ENCODE measurements at regions not wholly inside any gene's neighbourhood (a gene's known extent, or its start where the extent isn't known, plus 50 kb on each side); places are given as distances from the start of the nearest gene placed in this dataset.
"Not testable (repeated sequence)": the region's sequence is repeated elsewhere in the genome, so short reads cannot be mapped to it uniquely, and the experiment has no call there.

DNA sequence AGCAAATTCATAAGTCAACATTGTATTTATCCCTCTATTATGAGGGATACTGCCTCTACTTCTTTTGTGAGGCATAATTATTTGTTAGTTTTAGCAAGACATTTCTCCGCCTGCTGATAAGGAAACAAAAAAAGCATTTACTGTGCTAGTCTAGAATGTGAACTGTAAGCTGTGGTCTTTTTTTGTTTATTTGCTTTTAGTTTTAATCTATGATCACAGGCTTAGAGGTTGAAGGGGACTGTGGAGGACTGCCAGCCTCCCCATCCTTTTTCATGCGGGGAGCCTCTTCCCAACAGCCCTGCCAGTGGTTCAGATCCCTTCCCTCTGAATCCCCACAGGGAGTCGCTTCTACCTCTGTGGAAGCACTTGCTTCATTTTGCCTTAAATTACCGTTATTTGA lies 331.0 kb upstream of the ROPN1 start:
- DNase-seq: no peak

DNA sequence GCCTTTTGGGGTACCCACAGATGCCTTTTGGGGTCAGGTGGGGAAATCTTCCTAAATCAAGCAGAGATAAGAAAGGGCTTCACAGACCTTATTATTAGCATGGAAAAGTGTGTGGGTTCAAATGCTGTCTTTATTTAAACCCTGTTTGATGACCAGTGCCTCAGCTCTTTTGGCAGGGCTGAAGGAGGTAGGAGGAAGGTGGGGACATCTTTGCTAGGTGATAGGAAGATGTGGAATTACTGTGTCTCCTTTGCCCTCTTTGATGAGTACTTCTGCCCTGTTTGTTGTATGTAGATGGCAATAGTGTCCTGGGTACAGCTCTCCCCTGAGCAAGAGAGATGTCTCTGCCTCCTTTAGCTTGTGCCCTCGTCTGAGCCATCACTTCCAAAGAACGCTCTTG lies 333.3 kb upstream of the ROPN1 start:
- no peak for DNase-seq

DNA sequence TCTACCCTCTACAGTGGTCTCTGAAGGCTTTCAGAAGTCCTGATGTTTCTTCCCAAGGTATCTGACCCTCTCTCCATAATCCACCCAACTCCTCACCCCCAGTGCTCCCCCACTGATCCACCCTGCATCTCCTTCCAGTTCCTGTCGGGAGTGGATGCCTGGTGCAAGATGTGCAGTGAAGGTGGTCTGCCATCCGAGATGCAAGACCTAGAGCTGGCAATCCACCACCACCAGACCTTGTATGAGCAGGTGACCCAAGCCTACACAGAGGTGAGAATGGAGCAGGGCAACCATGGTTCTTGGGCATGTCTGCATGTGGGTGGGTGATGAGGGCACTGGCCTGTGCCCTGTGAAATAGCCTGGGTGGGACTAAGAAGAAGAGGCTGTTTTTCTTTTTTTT lies 337.8 kb upstream of the ROPN1 start:
- no peak for DNase-seq

DNA sequence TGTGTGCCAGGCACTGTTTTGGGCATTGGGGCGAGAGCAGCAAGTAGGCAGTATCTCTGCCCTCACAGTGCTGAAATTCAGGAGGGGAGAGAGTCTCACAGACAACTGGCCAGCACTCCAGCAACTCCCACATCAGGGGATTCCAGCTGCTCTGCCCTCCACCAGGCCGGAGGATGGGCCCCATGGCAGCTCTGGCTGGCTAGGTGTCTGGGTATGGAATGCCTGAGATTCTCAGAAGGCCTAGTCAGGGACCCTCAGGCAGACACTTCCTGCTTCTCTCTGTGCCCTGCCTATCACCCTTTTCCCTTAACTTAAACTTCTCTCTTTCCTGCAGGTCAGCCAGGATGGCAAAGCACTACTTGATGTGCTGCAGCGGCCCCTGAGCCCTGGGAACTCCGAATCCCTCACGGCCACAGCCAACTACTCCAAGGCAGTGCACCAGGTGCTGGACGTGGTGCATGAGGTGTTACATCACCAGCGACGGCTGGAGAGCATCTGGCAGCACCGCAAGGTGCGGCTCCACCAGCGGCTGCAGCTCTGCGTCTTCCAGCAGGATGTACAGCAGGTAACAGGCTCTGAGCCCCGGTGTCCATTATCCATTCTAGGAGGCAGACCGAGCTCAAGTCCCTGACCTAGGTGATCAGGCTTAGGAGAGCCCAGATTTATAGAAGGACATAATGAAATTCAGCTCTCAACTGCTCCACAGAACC lies 342.2 kb upstream of the ROPN1 start:
- no peak for DNase-seq

DNA sequence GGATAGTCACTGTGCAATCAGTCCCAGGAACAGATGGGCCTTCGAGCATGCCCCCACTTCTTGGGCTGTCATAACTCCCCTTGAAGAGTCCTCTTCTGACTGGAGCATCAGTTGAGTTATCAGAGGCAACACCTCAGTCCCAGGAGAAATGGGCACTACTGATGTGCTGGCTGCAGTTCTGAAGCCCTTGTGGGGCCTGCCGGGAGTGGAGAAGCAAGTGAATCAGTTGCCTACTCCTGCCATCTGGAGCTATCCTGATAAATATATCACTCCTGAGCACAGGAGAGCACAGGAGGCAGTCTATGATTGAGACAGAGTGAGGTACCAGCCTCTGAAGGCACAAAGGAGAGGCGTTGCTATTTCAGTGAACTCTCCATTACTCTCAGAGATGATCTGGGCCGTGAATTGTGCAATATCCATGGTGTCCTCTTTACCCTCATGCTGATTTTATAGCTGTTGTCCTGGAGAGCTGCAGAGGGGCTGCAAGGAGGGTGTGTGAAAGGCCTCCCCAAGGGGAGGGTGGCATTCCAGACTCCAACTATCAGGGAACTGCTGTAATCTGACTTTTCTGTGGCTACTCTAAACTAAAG lies 344.2 kb upstream of the ROPN1 start:
- DNase-seq: no peak

DNA sequence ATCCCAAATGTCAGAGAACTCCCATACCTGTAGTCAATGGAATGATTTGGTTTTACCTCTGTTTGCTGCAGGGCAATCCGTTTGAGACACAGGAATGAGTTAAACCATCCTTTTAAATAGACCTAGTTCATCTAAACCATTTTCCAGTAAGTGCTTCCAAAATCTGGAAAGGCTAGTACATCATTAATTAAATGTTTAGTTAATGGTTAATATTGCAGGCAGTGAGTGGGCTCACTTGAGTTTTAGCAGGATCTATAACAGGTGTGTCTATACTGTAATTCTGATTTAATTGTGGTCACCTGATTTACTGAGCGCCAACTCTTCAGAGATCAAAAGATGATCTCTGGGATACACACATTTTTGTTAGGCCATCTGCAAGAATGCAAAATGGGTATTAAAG lies 353.9 kb upstream of the ROPN1 start:
- no peak for DNase-seq

DNA sequence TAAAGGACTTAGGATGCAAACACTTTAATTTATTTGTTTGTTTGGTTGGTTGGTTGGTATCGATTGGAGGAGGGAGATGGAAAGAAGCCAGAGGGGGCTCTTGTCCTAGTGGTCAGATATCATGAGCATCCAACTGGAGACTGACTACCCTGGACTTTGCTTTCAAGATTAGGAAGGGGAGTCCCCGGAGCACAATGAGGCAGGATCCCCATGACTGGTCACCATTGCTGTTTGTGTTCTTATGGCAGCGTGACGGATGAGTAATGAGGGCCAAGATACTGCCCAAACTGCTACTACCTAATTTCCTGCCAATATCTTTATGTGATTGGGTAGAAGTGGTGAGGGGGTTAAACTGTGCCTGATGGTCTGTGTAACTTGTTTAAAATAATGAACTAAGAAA lies 354.6 kb upstream of the ROPN1 start:
- DNase-seq: no peak

DNA sequence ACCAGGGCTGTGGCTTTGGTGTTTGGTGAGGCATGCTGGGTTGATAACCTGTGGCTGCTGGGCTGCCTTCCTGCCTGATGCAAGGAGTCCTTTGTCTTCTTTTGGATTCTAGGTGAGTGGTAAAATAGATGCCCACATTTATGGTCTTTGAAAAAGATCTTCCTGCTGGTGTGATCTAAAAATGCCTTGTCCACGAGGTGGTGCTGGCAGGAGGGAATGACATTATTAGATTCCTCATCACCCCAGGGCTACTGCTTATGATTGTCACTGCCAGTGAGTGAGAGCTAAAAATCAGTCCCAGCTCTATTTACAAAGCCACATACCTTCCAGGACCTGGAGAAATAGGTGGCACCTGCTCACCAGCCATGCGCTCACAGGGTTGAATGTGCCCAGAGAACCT lies 355.5 kb upstream of the ROPN1 start:
- no peak for DNase-seq

DNA sequence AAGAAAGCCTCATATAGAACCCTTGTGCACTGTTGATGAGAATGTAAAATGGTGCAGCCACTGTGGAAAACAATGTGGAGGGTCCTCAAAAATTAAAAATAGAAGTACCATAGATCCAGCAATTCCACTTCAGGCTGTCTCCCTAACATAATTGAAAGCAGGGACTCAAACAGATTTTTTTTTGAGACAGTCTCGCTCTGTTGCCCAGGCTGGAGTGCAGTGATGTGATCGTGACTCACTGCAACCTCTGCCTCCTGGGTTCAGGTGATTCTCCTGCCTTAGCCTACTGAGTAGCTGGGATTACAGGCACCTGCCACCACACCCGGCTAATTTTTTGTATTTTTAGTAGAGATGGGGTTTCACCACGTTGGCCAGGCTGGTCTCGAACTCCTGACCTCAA lies 356.6 kb upstream of the ROPN1 start:
- not testable (repeated sequence) for DNase-seq

DNA sequence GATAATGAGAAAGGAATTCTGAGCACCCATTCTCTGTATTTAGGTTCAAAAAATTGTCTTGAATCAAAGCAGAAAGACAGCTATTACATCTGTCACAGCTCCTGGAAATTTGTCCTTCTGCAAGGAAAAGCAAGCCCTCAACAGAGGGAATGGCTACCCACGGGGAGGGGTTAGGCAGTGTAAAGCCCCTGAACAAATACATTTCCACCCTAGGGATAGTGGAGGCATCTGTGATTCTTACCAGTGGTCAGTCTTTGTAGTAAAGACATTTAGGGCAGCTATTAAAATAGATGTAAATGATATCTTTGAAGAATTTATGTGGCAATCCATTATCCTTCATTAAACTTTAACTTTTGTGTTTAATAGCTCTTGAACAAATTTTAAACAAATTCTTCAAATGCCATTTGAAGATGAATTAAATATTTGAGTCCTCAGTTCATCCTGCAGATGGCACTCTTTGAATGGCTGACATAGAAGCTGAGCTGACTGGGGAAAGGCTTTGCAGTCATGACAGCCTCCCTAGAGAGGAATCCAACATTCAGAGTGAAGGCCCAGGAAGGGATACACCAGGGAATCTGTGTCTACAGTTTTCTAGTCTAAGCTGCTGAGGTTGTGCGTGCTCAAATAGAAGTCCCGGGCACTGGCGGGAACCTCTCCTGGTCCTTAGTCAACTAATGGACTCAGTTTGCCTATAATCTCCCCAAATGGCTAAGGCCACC lies 359.7 kb upstream of the ROPN1 start:
- peak; percentile 75 for DNase-seq

DNA sequence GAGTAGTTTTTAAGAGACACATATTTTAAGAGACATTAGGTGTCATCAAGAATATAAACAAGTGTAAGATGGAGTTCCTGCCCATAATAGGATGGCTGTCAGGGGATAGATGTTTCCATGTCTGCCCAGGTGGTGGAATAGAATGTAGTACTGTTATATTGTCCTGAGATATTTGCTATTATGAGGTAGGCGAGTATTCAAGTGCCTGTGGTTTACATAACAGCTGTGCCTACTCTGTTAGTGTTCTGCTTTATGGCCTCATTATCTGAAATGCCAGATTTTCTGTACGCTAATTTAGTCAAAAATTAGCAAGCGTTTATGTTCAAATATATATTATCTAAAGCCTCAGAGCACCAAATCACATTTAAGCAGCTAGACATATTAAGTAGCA lies 360.2 kb upstream of the ROPN1 start:
- peak; percentile 40 for DNase-seq

DNA sequence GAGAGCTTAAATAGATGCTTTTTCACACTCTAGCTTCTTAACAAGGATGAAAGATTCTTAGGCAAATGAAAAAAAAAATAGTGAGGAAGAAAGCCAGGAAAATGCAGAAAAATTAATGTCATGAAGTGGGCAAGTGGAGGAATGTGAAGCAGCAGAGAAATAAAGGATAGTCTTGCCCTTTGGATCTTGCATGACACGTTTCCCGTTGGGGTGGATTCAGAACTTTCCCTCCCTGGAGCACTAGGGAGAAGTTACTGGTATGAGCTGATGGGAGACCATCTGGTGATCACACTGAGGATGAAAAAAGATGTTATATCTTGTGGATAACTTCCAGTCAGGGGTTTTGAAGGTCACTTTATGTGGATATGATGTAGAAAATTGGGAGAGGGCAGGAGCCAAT lies 361.8 kb upstream of the ROPN1 start:
- no peak for DNase-seq

DNA sequence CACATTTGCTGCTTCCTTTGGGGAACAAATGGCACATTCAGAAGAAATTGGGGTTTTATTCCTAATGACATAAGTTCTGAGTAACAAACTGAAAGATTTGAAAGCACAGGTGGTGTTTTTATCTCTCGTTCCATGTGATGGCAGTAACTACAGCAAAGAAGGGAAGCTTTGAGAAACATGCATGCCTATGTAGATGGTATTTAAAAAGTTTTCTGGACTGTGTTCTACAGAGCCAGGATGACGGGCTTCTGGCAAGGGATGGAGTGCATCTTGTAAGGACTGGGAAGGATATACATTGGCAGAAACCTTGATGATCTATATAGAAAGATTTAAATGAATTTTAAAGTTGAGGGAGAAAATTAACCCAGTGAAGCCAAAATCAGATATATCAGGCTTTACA lies 362.2 kb upstream of the ROPN1 start:
- DNase-seq: no peak

DNA sequence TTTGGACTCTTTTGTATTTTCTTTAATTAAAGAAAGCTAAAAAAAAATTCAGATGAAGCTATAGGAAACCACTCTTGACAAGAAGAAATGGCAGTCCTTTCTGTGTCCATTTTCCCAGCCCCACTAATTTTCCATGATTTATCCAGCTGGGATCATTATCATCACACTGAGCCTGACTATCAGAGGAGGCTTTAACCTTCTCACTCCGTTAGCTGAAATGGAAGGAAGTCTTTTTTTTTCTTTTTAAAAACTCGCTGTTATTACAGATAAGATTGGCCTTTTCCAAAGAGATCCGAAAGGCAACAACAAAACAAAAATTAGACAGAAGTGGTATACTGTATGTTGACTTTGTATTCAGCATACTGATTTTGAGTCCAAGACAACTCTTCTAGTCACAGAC lies 366.2 kb upstream of the ROPN1 start:
- DNase-seq: no peak

DNA sequence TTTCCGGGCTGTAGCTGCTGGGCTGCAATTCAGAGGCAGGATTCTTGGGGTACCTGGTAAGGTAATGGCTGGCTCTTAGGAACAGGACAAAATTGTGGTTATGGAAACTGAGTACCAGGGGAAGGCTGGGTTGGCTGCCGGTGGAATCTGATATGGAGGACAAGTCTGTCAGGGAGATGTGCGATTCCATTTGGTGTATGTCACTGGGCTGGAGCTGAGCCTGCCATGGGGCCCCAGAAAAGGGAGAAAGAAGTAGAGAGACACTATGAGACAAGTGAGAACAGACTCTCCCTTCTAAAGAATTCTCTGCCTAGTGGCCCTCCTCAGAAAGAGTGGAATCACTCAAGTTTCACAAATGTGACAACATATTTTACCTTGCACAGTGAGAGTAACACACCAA lies 368.2 kb upstream of the ROPN1 start:
- DNase-seq: no peak

DNA sequence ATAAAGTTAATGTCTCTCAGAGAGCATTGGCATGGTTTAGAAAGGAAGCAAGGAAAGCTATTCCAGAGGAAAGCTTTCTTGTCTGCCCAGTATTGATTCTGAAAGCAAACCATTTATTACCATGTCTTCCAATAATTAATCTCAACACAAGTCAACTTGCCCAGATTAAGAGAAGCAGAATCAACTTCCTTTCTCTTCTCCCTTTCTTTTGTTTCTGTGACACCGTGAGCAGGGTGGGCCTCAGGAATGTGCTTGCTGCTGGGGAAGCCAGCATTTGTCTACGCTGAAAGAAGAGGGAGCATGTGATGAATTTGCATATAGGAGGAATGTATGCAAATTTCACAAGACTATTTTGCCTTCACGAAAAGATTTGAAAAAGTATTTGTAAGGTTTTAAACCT lies 368.6 kb upstream of the ROPN1 start:
- no peak for DNase-seq

DNA sequence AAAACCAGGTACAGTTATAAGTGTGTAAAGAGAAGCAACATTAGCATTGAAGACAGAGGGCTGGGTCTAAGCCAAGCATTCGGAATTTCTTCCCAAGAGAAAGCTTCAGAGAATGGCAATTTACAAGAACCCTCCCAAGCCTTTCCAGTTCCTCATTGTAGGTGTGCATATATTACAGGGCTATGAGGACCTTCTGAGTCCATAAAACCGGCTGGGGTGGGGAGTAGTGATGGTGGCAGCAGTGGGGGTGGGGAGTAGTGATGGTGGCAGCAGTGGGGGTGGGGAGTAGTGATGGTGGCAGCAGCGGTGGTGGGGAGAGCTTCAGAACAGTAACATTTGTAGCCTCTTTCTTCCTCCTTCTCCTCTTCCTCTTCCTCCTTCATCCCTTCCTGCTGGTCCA lies 368.7 kb upstream of the UMPS start:
- DNase-seq: no peak

DNA sequence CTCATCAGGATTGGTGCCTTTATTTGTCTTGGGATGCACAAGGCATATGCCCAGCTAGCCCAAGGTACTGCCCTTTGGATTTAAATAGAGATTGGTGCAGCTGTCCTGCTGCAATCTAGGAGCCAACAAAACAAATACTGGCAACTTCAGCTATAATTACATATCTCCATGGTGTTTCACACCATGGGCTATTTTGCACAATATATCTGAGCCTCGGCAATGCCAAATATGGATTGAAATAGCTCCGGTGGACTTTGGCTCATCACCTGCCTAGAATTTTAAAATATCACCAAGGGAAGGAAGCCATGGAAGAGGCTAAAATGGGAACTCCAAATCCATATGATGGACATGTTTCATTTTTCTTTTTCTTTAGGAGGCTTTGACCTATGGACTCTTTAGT lies 367.8 kb upstream of the UMPS start:
- DNase-seq: no peak

DNA sequence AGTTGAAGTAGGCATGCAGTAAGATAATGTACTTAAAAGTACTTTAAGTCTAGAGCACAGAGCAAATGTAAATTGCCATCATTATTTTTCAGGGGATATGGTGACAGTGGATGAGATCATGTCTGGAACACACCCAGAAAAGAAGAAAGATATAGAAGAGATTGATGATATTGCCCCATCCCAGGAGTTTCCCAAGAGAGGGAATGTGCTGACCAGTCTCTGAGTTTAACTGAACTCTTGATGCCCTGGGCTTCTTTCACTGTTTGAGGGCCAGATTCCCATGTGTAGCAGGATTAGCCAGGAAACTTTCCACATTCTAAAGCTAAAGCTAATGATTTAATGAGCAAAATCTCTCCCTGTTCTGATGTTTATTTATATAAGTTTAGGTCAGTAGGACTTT lies 366.8 kb upstream of the UMPS start:
- DNase-seq: no peak

DNA sequence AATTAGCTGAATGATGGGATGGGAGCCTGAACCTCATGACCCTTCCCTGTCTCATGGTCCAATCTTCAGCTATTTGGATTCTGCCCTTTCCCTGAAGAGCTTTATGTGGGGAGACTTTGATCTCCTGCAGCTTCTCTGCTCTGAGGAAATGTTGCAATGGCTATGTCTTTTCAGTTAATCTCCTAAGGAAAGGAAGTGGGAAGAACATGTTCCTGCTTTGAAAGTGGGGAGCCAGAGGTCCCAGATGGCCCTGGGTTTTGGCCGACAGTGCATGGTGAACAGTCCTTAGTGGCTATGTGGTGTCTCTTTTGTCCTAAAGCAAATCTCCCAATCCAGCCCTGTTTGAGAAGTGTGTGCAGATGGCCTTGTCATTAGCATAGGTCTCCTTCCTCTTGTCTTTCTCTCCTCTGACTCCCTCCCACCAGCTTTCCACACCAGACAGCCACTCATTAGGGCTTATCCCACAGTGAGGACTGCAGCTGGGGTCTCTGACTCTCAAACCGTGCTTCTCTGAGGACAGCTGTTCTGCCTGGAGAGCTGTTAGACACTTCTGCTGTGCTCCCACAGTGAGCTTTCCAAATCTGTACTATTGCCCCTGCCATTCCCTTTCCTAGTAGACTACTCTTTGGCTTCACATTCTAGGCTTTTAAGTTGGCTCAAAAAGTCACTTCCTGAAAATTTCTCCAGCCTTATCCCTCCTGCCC lies 365.8 kb upstream of the UMPS start:
- no peak for DNase-seq

DNA sequence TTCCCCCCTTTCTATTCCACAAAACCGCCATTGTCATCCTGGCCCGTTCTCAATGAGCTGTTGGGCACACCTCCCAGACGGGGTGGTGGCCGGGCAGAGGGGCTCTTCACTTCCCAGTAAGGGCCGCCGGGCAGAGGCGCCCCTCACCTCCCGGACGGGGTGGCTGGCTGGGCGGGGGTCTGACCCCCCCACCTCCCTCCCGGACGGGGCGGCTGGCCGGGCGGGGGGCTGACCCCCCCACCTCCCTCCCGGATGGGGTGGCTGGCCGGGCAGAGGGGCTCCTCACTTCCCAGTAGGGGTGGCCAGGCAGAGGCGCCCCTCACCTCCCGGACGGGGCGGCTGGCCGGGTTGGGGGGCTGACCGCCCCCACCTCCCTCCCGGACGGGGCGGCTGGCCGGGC lies 363.6 kb upstream of the UMPS start:
- not testable (repeated sequence) for DNase-seq

DNA sequence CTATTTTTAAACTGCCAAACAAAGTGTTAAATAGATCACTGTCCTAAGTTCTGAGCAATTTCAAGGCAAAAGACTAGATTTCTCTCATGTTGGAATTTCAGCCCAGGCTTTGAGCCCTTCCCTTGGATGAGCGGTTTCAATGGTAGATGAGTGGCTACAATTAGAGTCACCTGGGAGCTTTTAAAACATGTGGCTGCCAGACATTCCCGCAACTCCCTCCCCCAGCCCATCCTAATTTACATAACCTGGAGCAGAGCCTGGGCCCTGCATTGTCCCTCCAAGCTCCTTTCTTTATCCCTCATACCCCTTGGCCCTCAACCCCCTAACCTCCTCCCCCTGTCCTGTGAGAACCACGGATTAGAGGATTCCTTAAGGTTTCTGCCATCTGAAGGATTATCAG lies 357.5 kb upstream of the UMPS start:
- DNase-seq: no peak

DNA sequence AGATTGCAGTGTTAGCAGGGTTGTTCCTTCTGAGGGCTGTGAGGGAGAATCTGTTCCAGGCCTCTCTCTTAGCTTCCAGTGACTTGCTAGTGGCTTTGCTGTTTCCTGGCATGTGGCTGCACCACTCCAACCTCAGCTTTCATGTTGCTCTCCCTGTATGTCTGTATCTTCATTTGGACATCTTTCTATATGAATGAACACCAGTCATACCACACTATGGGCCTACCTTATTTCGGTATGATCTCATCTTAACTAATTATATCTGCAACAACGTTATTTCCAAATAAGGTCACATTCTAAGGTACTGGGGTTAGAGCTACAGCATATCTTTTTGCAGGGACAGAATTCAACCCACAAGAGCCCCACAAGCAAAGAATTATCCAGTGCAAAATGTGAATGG lies 356.7 kb upstream of the UMPS start:
- DNase-seq: no peak

DNA sequence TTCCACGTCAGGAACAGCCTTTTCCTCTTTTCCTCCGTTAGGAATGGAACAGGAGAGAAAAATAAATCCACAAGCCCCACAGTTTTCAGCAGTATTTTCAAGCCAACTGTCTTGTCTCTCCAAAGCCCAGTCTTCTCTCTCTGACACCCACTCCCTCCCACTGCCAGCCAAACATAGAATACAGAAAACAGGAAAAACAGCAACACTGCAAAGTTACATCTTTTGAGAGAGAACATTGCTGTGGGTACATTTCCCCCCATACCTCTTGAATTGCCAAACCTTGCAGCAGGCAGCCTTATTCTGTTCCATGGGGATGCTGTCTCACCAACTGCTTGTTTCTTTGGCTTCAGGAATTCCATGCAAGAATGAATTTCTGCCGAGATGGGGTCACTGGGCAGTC lies 355.7 kb upstream of the UMPS start:
- no peak for DNase-seq
